IMR-90 (cell line): ENCODE measurements at regions not wholly inside any gene's neighbourhood (a gene's known extent, or its start where the extent isn't known, plus 50 kb on each side); places are given as distances from the start of the nearest gene placed in this dataset.

Experiments
- ATAC-seq: fragments of 200-7000 bp; cut with Tn5 transposase; 2 replicates; pipeline ENCODE4 v1.9.1; 2020; ENCODE audit warnings: low read depth, mild to moderate bottlenecking, moderate library complexity
- BruUV-seq: library from RNA; stranded (reverse); fragments of 400-500 nt; replicated peaks from 2 replicates; lab custom pipeline; 2021; lab: Mats Ljungman, UMichigan
- CTCF ChIA-PET: fragments of 300-600 bp; formaldehyde crosslinking; extraction: SDS; loops from one replicate; lab custom pipeline; 2021; ENCODE audit warnings: antibody characterized with exemption; lab: Yijun Ruan, JAX
- POLR2A ChIA-PET: fragments of 300-600 bp; sonication (Branson Sonifier 250); formaldehyde crosslinking; loops from one replicate; lab custom pipeline; 2022; ENCODE audit warnings: antibody characterized with exemption; ENCODE audit not compliant: unreplicated experiment; lab: Charles Lee
- DNase-seq: peaks from one replicate; pipeline ENCODE4 v3.0.0; 2013
- H2AFZ ChIP-seq: replicated peaks from 2 replicates; pipeline ENCODE3; 2013; ENCODE audit warnings: low read length, mild to moderate bottlenecking; ENCODE audit not compliant: poor library complexity
- H2AK5ac ChIP-seq: 2 replicates; pipeline ENCODE4 v1.6.1; 2013; ENCODE audit warnings: low read depth, low read length, inconsistent platforms
- H2AK9ac ChIP-seq: replicated peaks from 2 replicates; pipeline ENCODE3; 2013; ENCODE audit warnings: mild to moderate bottlenecking, low read depth, low read length, moderate library complexity; ENCODE audit not compliant: poor library complexity
- H2BK120ac ChIP-seq: 2 replicates; pipeline ENCODE4 v1.6.1; 2013; ENCODE audit warnings: low read depth, low read length, inconsistent platforms
- H2BK15ac ChIP-seq: 3 replicates; pipeline ENCODE4 v1.6.1; 2013; ENCODE audit warnings: low read depth, low read length, inconsistent platforms
- H2BK20ac ChIP-seq: 2 replicates; pipeline ENCODE4 v1.6.1; 2013; ENCODE audit warnings: low read depth, mild to moderate bottlenecking, inconsistent platforms, low read length, moderate library complexity
- H2BK5ac ChIP-seq: 2 replicates; pipeline ENCODE4 v1.6.1; 2013; ENCODE audit warnings: mild to moderate bottlenecking, low read depth, low read length, inconsistent platforms; ENCODE audit not compliant: poor library complexity, severe bottlenecking
- H3K14ac ChIP-seq: replicated peaks from 2 replicates; pipeline ENCODE4 v1.6.1; 2013; ENCODE audit warnings: low read depth, low read length, inconsistent platforms
- H3K18ac ChIP-seq: 2 replicates; pipeline ENCODE4 v1.6.1; 2013; ENCODE audit warnings: low read depth, low read length, control low read depth
- H3K23ac ChIP-seq: 2 replicates; pipeline ENCODE4 v1.6.1; 2013; ENCODE audit warnings: low read depth, low read length, inconsistent platforms
- H3K27ac ChIP-seq: 2 replicates; pipeline ENCODE4 v1.5.1; 2013; ENCODE audit warnings: mild to moderate bottlenecking, control low read depth, low read length; ENCODE audit not compliant: insufficient read depth
- H3K27me3 ChIP-seq: 2 replicates; pipeline ENCODE4 v1.6.1; 2013; ENCODE audit warnings: low read length; ENCODE audit not compliant: control insufficient read depth, insufficient read depth
- H3K36me3 ChIP-seq: 2 replicates; pipeline ENCODE4 v1.6.1; 2013; ENCODE audit warnings: low read length, mixed read lengths; ENCODE audit not compliant: control insufficient read depth, insufficient read depth
- H3K4ac ChIP-seq: 2 replicates; pipeline ENCODE4 v1.6.1; 2013; ENCODE audit warnings: low read depth, low read length, inconsistent platforms
- H3K4me1 ChIP-seq: 2 replicates; pipeline ENCODE4 v1.6.1; 2013; ENCODE audit warnings: low read length, mixed read lengths; ENCODE audit not compliant: control insufficient read depth, insufficient read depth
- H3K4me2 ChIP-seq: 2 replicates; pipeline ENCODE4 v1.6.1; 2013; ENCODE audit warnings: low read depth, mild to moderate bottlenecking, control low read depth, low read length, moderate library complexity
- H3K4me3 ChIP-seq: 2 replicates; pipeline ENCODE4 v1.5.1; 2013; ENCODE audit warnings: low read depth, mild to moderate bottlenecking, control low read depth, low read length, moderate library complexity; ENCODE audit not compliant: insufficient read depth
- H3K56ac ChIP-seq: 2 replicates; pipeline ENCODE4 v1.6.1; 2013; ENCODE audit warnings: low read length, inconsistent platforms; ENCODE audit not compliant: insufficient read depth; ENCODE audit errors: extremely low read depth
- H3K79me1 ChIP-seq, 2 experiments: 2 replicates each; pipeline ENCODE4 v1.6.1; 2013; ENCODE audit warnings: low read length in 2 of 2, inconsistent platforms in 1 of 2, low read depth in 1 of 2
- H3K9ac ChIP-seq: 2 replicates; pipeline ENCODE4 v1.6.1; 2013; ENCODE audit warnings: low read depth, low read length, control low read depth
- H3K9me1 ChIP-seq: 2 replicates; pipeline ENCODE4 v1.6.1; 2013; ENCODE audit warnings: low read length, inconsistent platforms; ENCODE audit not compliant: insufficient read depth
- H3K9me3 ChIP-seq: 2 replicates; pipeline ENCODE4 v1.6.1; 2013; ENCODE audit warnings: low read length; ENCODE audit not compliant: control insufficient read depth, insufficient read depth
- H4K20me1 ChIP-seq: 2 replicates; pipeline ENCODE4 v1.6.1; 2013; ENCODE audit warnings: low read length, inconsistent platforms; ENCODE audit not compliant: insufficient read depth
- H4K5ac ChIP-seq: 2 replicates; pipeline ENCODE4 v1.6.1; 2013; ENCODE audit warnings: mild to moderate bottlenecking, low read depth, low read length, control low read depth
- H4K8ac ChIP-seq, 2 experiments: 2 replicates each; pipeline ENCODE4 v1.6.1; 2013; ENCODE audit warnings: low read depth in 2 of 2, low read length in 2 of 2, control low read depth in 1 of 2, inconsistent platforms in 1 of 2
- H4K91ac ChIP-seq: 2 replicates; pipeline ENCODE4 v1.6.1; 2013; ENCODE audit warnings: low read depth, low read length, inconsistent platforms; ENCODE audit not compliant: insufficient read depth
- CHD1 ChIP-seq: IDR thresholded peaks from 2 replicates; pipeline ENCODE4 v1.6.1; 2012; ENCODE audit warnings: low read depth, low read length, improper control_type of control experiment
- MAFK ChIP-seq: IDR thresholded peaks from 2 replicates; pipeline ENCODE4 v1.6.1; 2012; ENCODE audit warnings: low read depth, low read length, improper control_type of control experiment
- MAZ ChIP-seq: IDR thresholded peaks from 2 replicates; pipeline ENCODE4 v1.6.1; 2012; ENCODE audit warnings: low read depth, mild to moderate bottlenecking, low read length, improper control_type of control experiment, moderate library complexity, borderline replicate concordance
- MXI1 ChIP-seq: IDR thresholded peaks from 2 replicates; pipeline ENCODE4 v1.6.1; 2012; ENCODE audit warnings: low read depth, mild to moderate bottlenecking, low read length, moderate library complexity, borderline replicate concordance
- NFE2L2 ChIP-seq: fragments of 150-350 bp; IDR thresholded peaks from 2 replicates; pipeline ENCODE4 v1.6.1; 2016; ENCODE audit warnings: low read depth, mild to moderate bottlenecking, low read length
- POLR2A ChIP-seq: IDR thresholded peaks from 2 replicates; pipeline ENCODE4 v1.6.1; 2012; ENCODE audit warnings: mild to moderate bottlenecking, low read depth, low read length
- RAD21 ChIP-seq: IDR thresholded peaks from 2 replicates; pipeline ENCODE4 v1.6.1; 2012; ENCODE audit warnings: low read length, improper control_type of control experiment
- RCOR1 ChIP-seq: IDR thresholded peaks from 2 replicates; pipeline ENCODE4 v1.6.1; 2012; ENCODE audit warnings: mild to moderate bottlenecking, low read length, improper control_type of control experiment; ENCODE audit not compliant: insufficient replicate concordance
- SMC3 ChIP-seq: fragments of 150-350 bp; IDR thresholded peaks from 2 replicates; pipeline ENCODE4 v1.6.1; 2016; ENCODE audit warnings: low read depth, mild to moderate bottlenecking, antibody characterized with exemption, low read length, moderate library complexity
- WGBS, 2 experiments: methylation state at CpG; one replicate each; pipeline versions ENCODE4 v1.1.5 to v1.1.7; 2013; ENCODE audit warnings: missing lambda C conversion rate in 2 of 2; ENCODE audit not compliant: insufficient read length in 1 of 2; ENCODE audit errors: extremely low coverage in 2 of 2; 5-methylcytosine and 5-hydroxymethylcytosine counted together
- dilution Hi-C: fragments of 300-500 bp; cut with HindIII; formaldehyde crosslinking; loops from one replicate; pipeline ENCODE4 v1.14.3; 2018; ENCODE audit warnings: low sequenced_read_pairs; ENCODE audit not compliant: unreplicated experiment
- in situ Hi-C: fragments of 300-500 bp; cut with MboI; formaldehyde crosslinking; loops from 3 replicates; pipeline ENCODE4 v1.14.3; 2019; ENCODE audit warnings: low sequenced_read_pairs, inconsistent platforms, mixed read lengths
- intact Hi-C: fragments of 100-400 bp; cut with micrococcal nuclease; formaldehyde crosslinking; loops from 2 replicates; pipeline ENCODE4 v1.10.0; 2022
- TF ChIP-seq, protein P1 (sequence below): fragments of 150-350 bp; IDR thresholded peaks from 2 replicates; pipeline ENCODE4 v1.6.1; 2017; ENCODE audit warnings: mild to moderate bottlenecking, antibody characterized with exemption, low read length, low read depth
- TF ChIP-seq, protein P2 (sequence below): conservative IDR thresholded peaks from 2 replicates; pipeline ENCODE4 v1.5.1; 2012; ENCODE audit warnings: mild to moderate bottlenecking, low read depth, low read length, improper control_type of control experiment
- TF ChIP-seq, protein P3 (sequence below): fragments of 150-350 bp; IDR thresholded peaks from 2 replicates; pipeline ENCODE4 v1.6.1; 2016; ENCODE audit warnings: low read depth, mild to moderate bottlenecking, low read length, moderate library complexity, borderline replicate concordance

DNA sequence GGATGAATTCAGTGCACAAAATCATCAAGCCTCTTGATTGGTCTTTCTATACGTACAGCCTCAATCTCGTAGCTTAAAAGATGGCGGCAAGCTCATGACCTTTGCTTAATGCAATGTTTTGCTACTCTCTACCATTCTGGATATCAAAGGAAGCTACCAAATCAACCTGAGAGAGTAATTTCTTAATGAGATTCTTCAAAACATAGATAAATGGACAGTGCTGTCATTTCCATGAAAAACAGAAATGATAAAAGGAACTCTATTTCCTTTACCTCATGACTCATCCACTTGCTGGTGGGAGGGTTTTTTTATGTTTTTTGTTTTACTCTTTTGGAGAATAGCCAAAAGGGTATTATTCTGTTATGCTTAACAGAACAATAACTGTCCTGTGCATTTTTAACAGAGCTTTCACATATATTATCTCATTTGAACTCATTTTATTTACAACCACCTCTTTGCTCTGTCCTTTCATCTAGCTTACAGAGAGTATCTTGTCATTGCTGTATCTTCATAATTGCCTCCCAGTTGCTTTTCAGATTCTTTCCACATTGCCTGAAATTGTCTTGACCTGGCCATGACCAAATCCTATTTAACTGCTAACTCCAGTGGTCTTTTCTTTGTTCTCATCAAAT lies 138.6 kb upstream of the GPR101 start:
- no peaks in the 10 kb centered on the region for H3K4me1 ChIP-seq
- no peak overlapping the region for H2AK5ac ChIP-seq
- dilution Hi-C loops (no loop called here), intact Hi-C loops (no loop called here), in situ Hi-C loops (no loop called here)
- WGBS, 2 experiments, result no CpG with 5 or more reads among the region's 3 CpGs
- no peak overlapping the region for H2BK5ac ChIP-seq
- no peaks in the 10 kb centered on the region for H3K36me3 ChIP-seq
- H3K9me1 ChIP-seq, result no peaks in the 10 kb centered on the region
- BruUV-seq, result no TSS peak
- no peak overlapping the region for H3K18ac ChIP-seq
- H2AFZ ChIP-seq, result no peak overlapping the region
- H4K8ac ChIP-seq, result no peak overlapping the region
- DNase-seq, result no peak
- no peak overlapping the region for H3K4me2 ChIP-seq
- H3K4me3 ChIP-seq, result no peak overlapping the region
- no peaks in the 10 kb centered on the region for H3K79me1 ChIP-seq
- no peak overlapping the region for H3K27ac ChIP-seq
- H3K9me3 ChIP-seq, result no peaks in the 10 kb centered on the region
- no peak overlapping the region for H4K91ac ChIP-seq
- H2BK15ac ChIP-seq, result no peak overlapping the region
- H2BK20ac ChIP-seq, result no peak overlapping the region
- ChIA-PET POLR2A (no interaction called here), CTCF (interaction anchor here (0.6 kb wide), 1 partner anchor 126 kb away, joined by 3 read pairs; no protein-coding TSS in a partner anchor)
- no peaks in the 10 kb centered on the region for H4K20me1 ChIP-seq
- H3K9ac ChIP-seq, result no peak overlapping the region
- TF ChIP-seq SMC3 (no peak), NFE2L2 (no peak), RCOR1 (no peak), MAZ (no peak), MXI1 (no peak), MAFK (no peak), RAD21 (no peak), CHD1 (no peak), POLR2A (no peak)
- TF ChIP-seq, protein P1, sequence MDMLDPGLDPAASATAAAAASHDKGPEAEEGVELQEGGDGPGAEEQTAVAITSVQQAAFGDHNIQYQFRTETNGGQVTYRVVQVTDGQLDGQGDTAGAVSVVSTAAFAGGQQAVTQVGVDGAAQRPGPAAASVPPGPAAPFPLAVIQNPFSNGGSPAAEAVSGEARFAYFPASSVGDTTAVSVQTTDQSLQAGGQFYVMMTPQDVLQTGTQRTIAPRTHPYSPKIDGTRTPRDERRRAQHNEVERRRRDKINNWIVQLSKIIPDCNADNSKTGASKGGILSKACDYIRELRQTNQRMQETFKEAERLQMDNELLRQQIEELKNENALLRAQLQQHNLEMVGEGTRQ, result no peak
- TF ChIP-seq, protein P2, sequence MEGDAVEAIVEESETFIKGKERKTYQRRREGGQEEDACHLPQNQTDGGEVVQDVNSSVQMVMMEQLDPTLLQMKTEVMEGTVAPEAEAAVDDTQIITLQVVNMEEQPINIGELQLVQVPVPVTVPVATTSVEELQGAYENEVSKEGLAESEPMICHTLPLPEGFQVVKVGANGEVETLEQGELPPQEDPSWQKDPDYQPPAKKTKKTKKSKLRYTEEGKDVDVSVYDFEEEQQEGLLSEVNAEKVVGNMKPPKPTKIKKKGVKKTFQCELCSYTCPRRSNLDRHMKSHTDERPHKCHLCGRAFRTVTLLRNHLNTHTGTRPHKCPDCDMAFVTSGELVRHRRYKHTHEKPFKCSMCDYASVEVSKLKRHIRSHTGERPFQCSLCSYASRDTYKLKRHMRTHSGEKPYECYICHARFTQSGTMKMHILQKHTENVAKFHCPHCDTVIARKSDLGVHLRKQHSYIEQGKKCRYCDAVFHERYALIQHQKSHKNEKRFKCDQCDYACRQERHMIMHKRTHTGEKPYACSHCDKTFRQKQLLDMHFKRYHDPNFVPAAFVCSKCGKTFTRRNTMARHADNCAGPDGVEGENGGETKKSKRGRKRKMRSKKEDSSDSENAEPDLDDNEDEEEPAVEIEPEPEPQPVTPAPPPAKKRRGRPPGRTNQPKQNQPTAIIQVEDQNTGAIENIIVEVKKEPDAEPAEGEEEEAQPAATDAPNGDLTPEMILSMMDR, result no peak
- TF ChIP-seq, protein P3, sequence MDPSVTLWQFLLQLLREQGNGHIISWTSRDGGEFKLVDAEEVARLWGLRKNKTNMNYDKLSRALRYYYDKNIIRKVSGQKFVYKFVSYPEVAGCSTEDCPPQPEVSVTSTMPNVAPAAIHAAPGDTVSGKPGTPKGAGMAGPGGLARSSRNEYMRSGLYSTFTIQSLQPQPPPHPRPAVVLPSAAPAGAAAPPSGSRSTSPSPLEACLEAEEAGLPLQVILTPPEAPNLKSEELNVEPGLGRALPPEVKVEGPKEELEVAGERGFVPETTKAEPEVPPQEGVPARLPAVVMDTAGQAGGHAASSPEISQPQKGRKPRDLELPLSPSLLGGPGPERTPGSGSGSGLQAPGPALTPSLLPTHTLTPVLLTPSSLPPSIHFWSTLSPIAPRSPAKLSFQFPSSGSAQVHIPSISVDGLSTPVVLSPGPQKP, result no peak
- H3K56ac ChIP-seq, result no peak overlapping the region
- H3K23ac ChIP-seq, result no peak overlapping the region
- no peak for ATAC-seq
- no peaks in the 10 kb centered on the region for H3K27me3 ChIP-seq
- H4K5ac ChIP-seq, result no peak overlapping the region
- no peak overlapping the region for H2AK9ac ChIP-seq
- no peak overlapping the region for H3K4ac ChIP-seq
- no peak overlapping the region for H2BK120ac ChIP-seq
- H3K14ac ChIP-seq, result no peak overlapping the region
